Breast epithelium (tissue), 4 donors: ENCODE measurements at regions not wholly inside any gene's neighbourhood (a gene's known extent, or its start where the extent isn't known, plus 50 kb on each side); places are given as distances from the start of the nearest gene placed in this dataset.

Source experiments
- DNase-seq, 2 donors: peaks; one replicate each; pipeline ENCODE4 v3.0.0-alpha.2; 2019; ENCODE audit warnings: low spot score in 2 of 2
- H3K27ac ChIP-seq, 2 donors: fragments of 200-600 bp; sonication (generic) in 1 of 2; one replicate each; pipeline ENCODE4 v1.5.1; 2016 to 2019; ENCODE audit warnings: mild to moderate bottlenecking in 1 of 2
- H3K27me3 ChIP-seq, 2 donors: fragments of 200-600 bp; sonication (generic) in 1 of 2; one replicate each; pipeline versions ENCODE4 v1.5.1 to v1.6.0; 2017 to 2019; ENCODE audit warnings: control low read depth in 1 of 2, mild to moderate bottlenecking in 1 of 2
- H3K36me3 ChIP-seq: fragments of 200-600 bp; one replicate; pipeline ENCODE4 v1.5.1; 2019
- H3K4me1 ChIP-seq, 2 donors: fragments of 200-600 bp; sonication (generic); one replicate each; pipeline ENCODE4 v1.5.1; 2016 to 2019; ENCODE audit warnings: control low read depth in 1 of 2
- H3K4me3 ChIP-seq, 3 donors: fragments of 200-600 bp; sonication (generic); 1 replicate in 2 of 3; 2 replicates in 1 of 3; pipeline ENCODE4 v1.5.1; 2016 to 2019; ENCODE audit warnings: mild to moderate bottlenecking in 3 of 3, moderate library complexity in 2 of 3
- H3K9me3 ChIP-seq, 2 donors: fragments of 200-600 bp; sonication (generic) in 1 of 2; one replicate each; pipeline ENCODE4 v1.5.1; 2016 to 2019; ENCODE audit warnings: control low read depth in 1 of 2
- CTCF ChIP-seq, 3 donors: fragments of 450-650 bp; IDR thresholded peaks; one replicate each; pipeline ENCODE4 v1.5.1; 2016 to 2017; ENCODE audit warnings: antibody characterized with exemption in 3 of 3, mild to moderate bottlenecking in 3 of 3, moderate library complexity in 3 of 3
- POLR2A ChIP-seq: fragments of 450-650 bp; IDR thresholded peaks from one replicate; pipeline ENCODE4 v1.6.1; 2016; ENCODE audit warnings: antibody characterized with exemption, mild to moderate bottlenecking, moderate library complexity
- POLR2AphosphoS5 ChIP-seq, 3 donors: sonication (generic); formaldehyde crosslinking; IDR thresholded peaks; one replicate each; pipeline ENCODE4 v1.6.1; 2017; ENCODE audit warnings: antibody characterized with exemption in 3 of 3
- intact Hi-C: fragments of 100-400 bp; cut with DNase I; formaldehyde crosslinking; loops from one replicate; pipeline ENCODE4 v1.15.1; 2023; ENCODE audit warnings: low total_unique reads

- Histone ChIP-seq H3K27me3 (no peaks in the 10 kb centered on the region), H3K9me3 (peaks cover 0 to under 1% of the 10 kb centered on the region in 2 donors), H3K27ac (no peak overlapping the region), H3K4me1 (no peaks in the 10 kb centered on the region), H3K4me3 (no peak overlapping the region), H3K36me3 (no peaks in the 10 kb centered on the region)
- TF ChIP-seq POLR2AphosphoS5 (IDR thresholded peaks at IDR 0.05): no peak
- no peak for TF ChIP-seq POLR2A
- TF ChIP-seq CTCF (IDR thresholded peaks at IDR 0.05): no peak
- DNase-seq: no peak
- intact Hi-C loops: no loop called here
Observed at GRCh38 chr5:68482199-68482598, 266.6 kb downstream of the PIK3R1 start.

- Histone ChIP-seq H3K27ac (no peak overlapping the region), H3K9me3 (peaks cover 0 to 8% of the 10 kb centered on the region in 2 donors), H3K4me3 (no peak overlapping the region), H3K36me3 (no peaks in the 10 kb centered on the region), H3K4me1 (no peaks in the 10 kb centered on the region), H3K27me3 (no peaks in the 10 kb centered on the region)
- TF ChIP-seq POLR2A (no peak), CTCF (IDR thresholded peaks at IDR 0.05) (no peak), POLR2AphosphoS5 (IDR thresholded peaks at IDR 0.05) (no peak)
- intact Hi-C loops: no loop called here
- DNase-seq: no peak
Observed at GRCh38 chr5:68484307-68485068, 268.9 kb downstream of the PIK3R1 start.

- TF ChIP-seq POLR2AphosphoS5 (IDR thresholded peaks at IDR 0.05): no peak
- no peak for TF ChIP-seq CTCF (IDR thresholded peaks at IDR 0.05)
- TF ChIP-seq POLR2A: no peak
- intact Hi-C loops: no loop called here
Observed at GRCh38 chr5:68489556-68489955, 274.0 kb downstream of the PIK3R1 start.

GRCh38 chr5:68490406-68490805 is 274.9 kb downstream of the PIK3R1 start:
- TF ChIP-seq POLR2AphosphoS5 (IDR thresholded peaks at IDR 0.05) (no peak), CTCF (IDR thresholded peaks at IDR 0.05) (no peak), POLR2A (no peak)
- no peaks in the 10 kb centered on the region for H3K4me1 ChIP-seq
- no peak for DNase-seq
- H3K27me3 ChIP-seq: no peaks in the 10 kb centered on the region
- peaks cover 0 to 8% of the 10 kb centered on the region in 2 donors for H3K9me3 ChIP-seq
- H3K36me3 ChIP-seq: no peaks in the 10 kb centered on the region
- intact Hi-C loops: no loop called here
- no peak overlapping the region for H3K27ac ChIP-seq
- no peak overlapping the region for H3K4me3 ChIP-seq

More at GRCh38 chr5:68489556-68489955, 274.0 kb downstream of the PIK3R1 start:
- no peaks in the 10 kb centered on the region for H3K27me3 ChIP-seq
- no peaks in the 10 kb centered on the region for H3K36me3 ChIP-seq
- H3K4me3 ChIP-seq: no peak overlapping the region
- H3K4me1 ChIP-seq: no peaks in the 10 kb centered on the region
- no peak for DNase-seq
- no peak overlapping the region for H3K27ac ChIP-seq
- peaks cover 0 to 8% of the 10 kb centered on the region in 2 donors for H3K9me3 ChIP-seq

GRCh38 chr5:68494771-68495170 is 279.2 kb downstream of the PIK3R1 start:
- Histone ChIP-seq H3K27me3 (no peaks in the 10 kb centered on the region), H3K9me3 (peaks cover 0 to 8% of the 10 kb centered on the region in 2 donors), H3K36me3 (no peaks in the 10 kb centered on the region), H3K4me1 (no peaks in the 10 kb centered on the region), H3K4me3 (no peak overlapping the region), H3K27ac (no peak overlapping the region)
- DNase-seq: no peak
- TF ChIP-seq POLR2AphosphoS5 (IDR thresholded peaks at IDR 0.05): no peak
- no peak for TF ChIP-seq POLR2A
- TF ChIP-seq CTCF (IDR thresholded peaks at IDR 0.05): no peak
- intact Hi-C loops: no loop called here
